ENCODE measurements at regions not wholly inside any gene's neighbourhood (a gene's known extent, or its start where the extent isn't known, plus 50 kb on each side); places are given as distances from the start of the nearest gene placed in this dataset.

GRCh38 chrX:117803463-117803862 lies 313.1 kb downstream of the KLHL13 start:
- Histone ChIP-seq H3K9ac (ENCODE audit: low read length) (no peak overlapping the region), H4K20me1 (ENCODE audit: insufficient read depth, low read depth, low read length) (no peaks in the 10 kb centered on the region), H3K4me2 (ENCODE audit: low read depth, low read length, poor library complexity, severe bottlenecking) (no peak overlapping the region), H3K79me2 (ENCODE audit: low read length) (no peaks in the 10 kb centered on the region), H3K9me3 (ENCODE audit: low read length) (no peaks in the 10 kb centered on the region), H2AFZ (ENCODE audit: low read length) (no peak overlapping the region), H3K4me3 (ENCODE audit: low read length) (no peak overlapping the region), H3K4me1 (ENCODE audit: low read length) (no peaks in the 10 kb centered on the region), H3K36me3 (ENCODE audit: insufficient read depth, low read length) (no peaks in the 10 kb centered on the region), H3K9me2 (replicated peaks; ENCODE audit: insufficient read depth, low read length) (no peaks in the 10 kb centered on the region), H3K27me3 (ENCODE audit: low read length) (0 out of 2 replicates have a peak, but pooled peaks cover 3% of the 10 kb centered on the region), H3K27ac (ENCODE audit: low read length) (no peak overlapping the region)
- DNase-seq, result no peak

DNA sequence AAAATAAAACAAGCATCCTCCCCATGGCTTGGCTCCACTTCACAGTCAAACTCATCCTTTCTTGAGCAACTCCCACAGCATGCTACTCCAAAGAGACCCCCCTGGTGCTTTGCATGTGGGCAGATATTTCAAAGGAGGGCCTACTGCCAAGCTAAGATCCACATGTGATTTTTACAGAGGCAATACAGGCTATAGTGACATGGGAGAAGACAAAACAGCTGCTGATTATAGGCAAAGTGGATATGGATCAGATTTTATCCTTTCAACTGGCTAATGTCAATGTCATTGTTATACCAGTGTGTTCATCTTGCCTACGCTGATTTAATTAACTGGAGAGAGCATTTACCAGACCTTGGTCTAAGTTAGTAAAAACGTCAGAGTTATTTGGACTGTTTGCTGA lies 328.3 kb downstream of the KLHL13 start:
- Histone ChIP-seq H2AFZ (ENCODE audit: low read length) (no peak overlapping the region), H3K27ac (ENCODE audit: low read length) (no peak overlapping the region), H3K9me3 (ENCODE audit: low read length) (no peaks in the 10 kb centered on the region), H3K27me3 (ENCODE audit: low read length) (no peaks in the 10 kb centered on the region), H3K4me3 (ENCODE audit: low read length) (no peak overlapping the region), H3K36me3 (ENCODE audit: insufficient read depth, low read length) (no peaks in the 10 kb centered on the region), H3K79me2 (ENCODE audit: low read length) (no peaks in the 10 kb centered on the region), H4K20me1 (ENCODE audit: insufficient read depth, low read depth, low read length) (no peaks in the 10 kb centered on the region), H3K4me2 (ENCODE audit: low read depth, low read length, poor library complexity, severe bottlenecking) (no peak overlapping the region), H3K9ac (ENCODE audit: low read length) (no peak overlapping the region), H3K9me2 (replicated peaks; ENCODE audit: insufficient read depth, low read length) (no peaks in the 10 kb centered on the region), H3K4me1 (ENCODE audit: low read length) (no peaks in the 10 kb centered on the region)
- DNase-seq, result no peak

- Histone ChIP-seq H3K27ac (ENCODE audit: low read length) (no peak overlapping the region), H2AFZ (ENCODE audit: low read length) (no peak overlapping the region), H4K20me1 (ENCODE audit: insufficient read depth, low read depth, low read length) (no peaks in the 10 kb centered on the region), H3K4me3 (ENCODE audit: low read length) (no peak overlapping the region), H3K9ac (ENCODE audit: low read length) (no peak overlapping the region), H3K36me3 (ENCODE audit: insufficient read depth, low read length) (no peaks in the 10 kb centered on the region), H3K9me3 (ENCODE audit: low read length) (no peaks in the 10 kb centered on the region), H3K9me2 (replicated peaks; ENCODE audit: insufficient read depth, low read length) (no peaks in the 10 kb centered on the region), H3K27me3 (ENCODE audit: low read length) (no peaks in the 10 kb centered on the region), H3K4me2 (ENCODE audit: low read depth, low read length, poor library complexity, severe bottlenecking) (no peak overlapping the region), H3K79me2 (ENCODE audit: low read length) (no peaks in the 10 kb centered on the region), H3K4me1 (ENCODE audit: low read length) (no peaks in the 10 kb centered on the region)
- no peak for DNase-seq
These were observed 345.2 kb downstream of the KLHL13 start for GRCh38 chrX:117771384-117771783.

DNA sequence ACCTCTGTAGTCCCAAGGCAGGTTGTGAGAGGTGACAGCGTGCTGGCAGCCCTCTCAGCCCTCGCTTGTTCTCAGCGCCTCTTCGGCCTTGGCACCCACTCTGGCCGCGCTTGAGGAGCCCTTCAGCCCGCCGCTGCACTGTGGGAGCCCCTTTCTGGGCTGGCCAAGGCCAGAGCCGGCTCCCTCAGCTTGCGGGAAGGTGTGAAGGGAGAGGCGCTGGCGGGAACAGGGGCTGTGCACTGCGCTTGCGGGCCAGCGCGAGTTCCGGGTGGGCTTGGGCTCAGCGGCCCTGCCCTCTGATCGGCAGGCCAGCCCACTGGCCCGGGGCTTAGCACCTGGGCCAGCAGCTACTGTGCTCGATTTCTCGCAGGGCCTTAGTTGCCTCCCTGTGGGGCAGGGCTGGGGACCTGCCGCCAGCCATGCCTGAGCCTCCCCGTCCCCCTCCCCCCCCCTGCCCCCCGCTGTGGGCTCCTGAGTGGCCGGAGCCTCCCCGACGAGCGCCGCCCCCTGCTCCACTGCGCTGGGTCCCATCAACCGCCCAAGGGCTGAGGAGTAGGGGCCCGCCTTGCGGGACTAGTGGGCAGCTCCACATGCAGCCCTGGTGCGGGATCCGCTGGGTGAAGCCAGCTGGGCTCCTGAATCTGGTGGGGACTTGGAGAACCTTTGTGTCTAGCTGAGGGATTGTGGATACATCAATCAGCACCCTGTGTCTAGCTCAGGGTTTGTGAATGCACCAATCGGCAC lies 347.6 kb downstream of the KLHL13 start:
- Histone ChIP-seq H3K9ac (ENCODE audit: low read length) (no peak overlapping the region), H2AFZ (ENCODE audit: low read length) (no peak overlapping the region), H3K4me2 (ENCODE audit: low read depth, low read length, poor library complexity, severe bottlenecking) (no peak overlapping the region), H3K4me3 (ENCODE audit: low read length) (no peak overlapping the region), H3K27ac (ENCODE audit: low read length) (no peak overlapping the region), H3K4me1 (ENCODE audit: low read length) (no peaks in the 10 kb centered on the region), H3K79me2 (ENCODE audit: low read length) (no peaks in the 10 kb centered on the region), H3K27me3 (ENCODE audit: low read length) (no peaks in the 10 kb centered on the region), H4K20me1 (ENCODE audit: insufficient read depth, low read depth, low read length) (no peaks in the 10 kb centered on the region), H3K36me3 (ENCODE audit: insufficient read depth, low read length) (no peaks in the 10 kb centered on the region), H3K9me2 (replicated peaks; ENCODE audit: insufficient read depth, low read length) (no peaks in the 10 kb centered on the region), H3K9me3 (ENCODE audit: low read length) (no peaks in the 10 kb centered on the region)
- no peak for DNase-seq

- H3K9me3 ChIP-seq (ENCODE audit: low read length), result no peaks in the 10 kb centered on the region
- no peak overlapping the region for H3K27ac ChIP-seq (ENCODE audit: low read length)
- DNase-seq, result no peak
- no peaks in the 10 kb centered on the region for H3K79me2 ChIP-seq (ENCODE audit: low read length)
- no peaks in the 10 kb centered on the region for H3K27me3 ChIP-seq (ENCODE audit: low read length)
- H3K4me1 ChIP-seq (ENCODE audit: low read length), result no peaks in the 10 kb centered on the region
- H3K9me2 ChIP-seq (replicated peaks; ENCODE audit: insufficient read depth, low read length), result no peaks in the 10 kb centered on the region
- H4K20me1 ChIP-seq (ENCODE audit: insufficient read depth, low read depth, low read length), result no peaks in the 10 kb centered on the region
- no peak overlapping the region for H3K4me3 ChIP-seq (ENCODE audit: low read length)
- H3K36me3 ChIP-seq (ENCODE audit: insufficient read depth, low read length), result no peaks in the 10 kb centered on the region
- no peak overlapping the region for H3K9ac ChIP-seq (ENCODE audit: low read length)
- H3K4me2 ChIP-seq (ENCODE audit: low read depth, low read length, poor library complexity, severe bottlenecking), result no peak overlapping the region
- no peak overlapping the region for H2AFZ ChIP-seq (ENCODE audit: low read length)
These were observed 351.4 kb downstream of the KLHL13 start for GRCh38 chrX:117765211-117765610.

DNA sequence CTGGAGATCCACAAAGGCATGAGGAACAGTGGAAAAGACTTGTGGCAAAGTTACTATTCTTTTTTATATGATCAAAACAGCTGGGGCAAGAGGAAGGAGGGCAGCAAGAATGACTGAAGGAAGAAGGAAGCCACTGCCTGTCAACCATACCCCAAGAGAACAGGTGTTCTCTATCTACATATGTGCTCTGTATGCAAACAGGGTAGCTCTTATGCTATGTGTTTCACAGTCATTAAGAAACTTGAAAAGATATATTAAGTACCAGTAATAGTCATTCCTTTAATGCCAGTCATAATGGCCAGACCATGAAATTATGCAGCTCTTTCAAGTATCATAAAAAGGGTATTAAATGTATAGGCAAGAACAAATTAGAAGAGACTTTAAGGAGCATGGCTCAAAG lies 363.9 kb downstream of the KLHL13 start:
- Histone ChIP-seq H3K27ac (ENCODE audit: low read length) (no peak overlapping the region), H3K9ac (ENCODE audit: low read length) (no peak overlapping the region), H3K27me3 (ENCODE audit: low read length) (no peaks in the 10 kb centered on the region), H3K4me1 (ENCODE audit: low read length) (no peaks in the 10 kb centered on the region), H3K4me2 (ENCODE audit: low read depth, low read length, poor library complexity, severe bottlenecking) (no peak overlapping the region), H3K4me3 (ENCODE audit: low read length) (no peak overlapping the region), H3K9me3 (ENCODE audit: low read length) (no peaks in the 10 kb centered on the region), H3K9me2 (replicated peaks; ENCODE audit: insufficient read depth, low read length) (no peaks in the 10 kb centered on the region), H2AFZ (ENCODE audit: low read length) (no peak overlapping the region), H3K79me2 (ENCODE audit: low read length) (no peaks in the 10 kb centered on the region), H4K20me1 (ENCODE audit: insufficient read depth, low read depth, low read length) (no peaks in the 10 kb centered on the region), H3K36me3 (ENCODE audit: insufficient read depth, low read length) (no peaks in the 10 kb centered on the region)
- no peak for DNase-seq

- Histone ChIP-seq H3K9ac (ENCODE audit: low read length) (no peak overlapping the region), H3K27me3 (ENCODE audit: low read length) (no peaks in the 10 kb centered on the region), H3K79me2 (ENCODE audit: low read length) (no peaks in the 10 kb centered on the region), H2AFZ (ENCODE audit: low read length) (no peak overlapping the region), H3K9me2 (replicated peaks; ENCODE audit: insufficient read depth, low read length) (no peaks in the 10 kb centered on the region), H3K4me3 (ENCODE audit: low read length) (no peak overlapping the region), H3K36me3 (ENCODE audit: insufficient read depth, low read length) (no peaks in the 10 kb centered on the region), H3K4me2 (ENCODE audit: low read depth, low read length, poor library complexity, severe bottlenecking) (no peak overlapping the region), H3K9me3 (ENCODE audit: low read length) (no peaks in the 10 kb centered on the region), H3K4me1 (ENCODE audit: low read length) (no peaks in the 10 kb centered on the region), H3K27ac (ENCODE audit: low read length) (no peak overlapping the region), H4K20me1 (ENCODE audit: insufficient read depth, low read depth, low read length) (no peaks in the 10 kb centered on the region)
- no peak for DNase-seq
These were observed 365.5 kb downstream of the KLHL13 start for GRCh38 chrX:117751155-117751554.

- Histone ChIP-seq H3K4me1 (ENCODE audit: low read length) (no peaks in the 10 kb centered on the region), H3K9ac (ENCODE audit: low read length) (no peak overlapping the region), H3K4me2 (ENCODE audit: low read depth, low read length, poor library complexity, severe bottlenecking) (no peak overlapping the region), H3K9me3 (ENCODE audit: low read length) (peaks cover 16% of the 10 kb centered on the region), H3K79me2 (ENCODE audit: low read length) (no peaks in the 10 kb centered on the region), H2AFZ (ENCODE audit: low read length) (no peak overlapping the region), H3K27me3 (ENCODE audit: low read length) (peaks cover 2% of the 10 kb centered on the region; the same call in 1 of the 2 replicates), H3K36me3 (ENCODE audit: insufficient read depth, low read length) (no peaks in the 10 kb centered on the region), H3K9me2 (replicated peaks; ENCODE audit: insufficient read depth, low read length) (no peaks in the 10 kb centered on the region), H3K27ac (ENCODE audit: low read length) (no peak overlapping the region), H3K4me3 (ENCODE audit: low read length) (no peak overlapping the region), H4K20me1 (ENCODE audit: insufficient read depth, low read depth, low read length) (no peaks in the 10 kb centered on the region)
- no peak for DNase-seq
These were observed 371.7 kb downstream of the KLHL13 start for GRCh38 chrX:117744958-117745357.
